ENCODE measurements at regions not wholly inside any gene's neighbourhood (a gene's known extent, or its start where the extent isn't known, plus 50 kb on each side); places are given as distances from the start of the nearest gene placed in this dataset.

DNA sequence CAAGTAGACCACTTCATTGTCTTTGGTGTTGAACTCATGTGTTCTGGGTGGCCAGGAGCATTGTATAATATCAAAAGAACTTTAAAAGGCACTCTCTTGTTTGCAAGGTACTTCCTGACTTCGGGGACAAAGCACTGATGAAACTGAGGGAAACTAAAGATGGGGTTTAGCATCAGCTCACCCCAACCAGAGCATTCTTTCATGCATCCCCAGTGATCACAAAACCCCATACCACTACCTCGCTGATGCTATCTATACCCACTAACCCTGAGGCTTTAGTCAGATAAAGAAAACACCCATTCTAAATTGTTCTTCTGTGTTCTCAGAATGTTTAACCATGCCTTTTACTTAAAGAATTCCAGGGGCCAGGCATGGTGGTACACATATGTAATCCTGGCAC lies 94.5 kb upstream of the DOCK9 start:
- DNase-seq, result no peak
- intact Hi-C loops (cut with DNase I), result no loop called here
- Histone ChIP-seq H3K27ac (peak overlapping the region in 3 of 4 donors; percentile 43 to 79 (median 78)), H3K27me3 (no peaks in the 10 kb centered on the region), H3K36me3 (no peaks in the 10 kb centered on the region), H3K4me3 (no peak overlapping the region), H3K4me1 (peaks cover 0 to 61% (median 20%) of the 10 kb centered on the region in 4 donors), H3K9me3 (peaks cover 0 to 6% (median 2%) of the 10 kb centered on the region in 4 donors)
- WGBS, 2 donors, result 70 to 71% methylated on average over 2 of the region's 2 CpGs
- no peak for TF ChIP-seq EP300 (IDR thresholded peaks at IDR 0.05)
- no peak for TF ChIP-seq POLR2A (IDR thresholded peaks at IDR 0.05)
- TF ChIP-seq, protein P1, sequence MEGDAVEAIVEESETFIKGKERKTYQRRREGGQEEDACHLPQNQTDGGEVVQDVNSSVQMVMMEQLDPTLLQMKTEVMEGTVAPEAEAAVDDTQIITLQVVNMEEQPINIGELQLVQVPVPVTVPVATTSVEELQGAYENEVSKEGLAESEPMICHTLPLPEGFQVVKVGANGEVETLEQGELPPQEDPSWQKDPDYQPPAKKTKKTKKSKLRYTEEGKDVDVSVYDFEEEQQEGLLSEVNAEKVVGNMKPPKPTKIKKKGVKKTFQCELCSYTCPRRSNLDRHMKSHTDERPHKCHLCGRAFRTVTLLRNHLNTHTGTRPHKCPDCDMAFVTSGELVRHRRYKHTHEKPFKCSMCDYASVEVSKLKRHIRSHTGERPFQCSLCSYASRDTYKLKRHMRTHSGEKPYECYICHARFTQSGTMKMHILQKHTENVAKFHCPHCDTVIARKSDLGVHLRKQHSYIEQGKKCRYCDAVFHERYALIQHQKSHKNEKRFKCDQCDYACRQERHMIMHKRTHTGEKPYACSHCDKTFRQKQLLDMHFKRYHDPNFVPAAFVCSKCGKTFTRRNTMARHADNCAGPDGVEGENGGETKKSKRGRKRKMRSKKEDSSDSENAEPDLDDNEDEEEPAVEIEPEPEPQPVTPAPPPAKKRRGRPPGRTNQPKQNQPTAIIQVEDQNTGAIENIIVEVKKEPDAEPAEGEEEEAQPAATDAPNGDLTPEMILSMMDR (IDR thresholded peaks at IDR 0.05), result no peak
- TF ChIP-seq POLR2AphosphoS5 (IDR thresholded peaks at IDR 0.05), result no peak

DNA sequence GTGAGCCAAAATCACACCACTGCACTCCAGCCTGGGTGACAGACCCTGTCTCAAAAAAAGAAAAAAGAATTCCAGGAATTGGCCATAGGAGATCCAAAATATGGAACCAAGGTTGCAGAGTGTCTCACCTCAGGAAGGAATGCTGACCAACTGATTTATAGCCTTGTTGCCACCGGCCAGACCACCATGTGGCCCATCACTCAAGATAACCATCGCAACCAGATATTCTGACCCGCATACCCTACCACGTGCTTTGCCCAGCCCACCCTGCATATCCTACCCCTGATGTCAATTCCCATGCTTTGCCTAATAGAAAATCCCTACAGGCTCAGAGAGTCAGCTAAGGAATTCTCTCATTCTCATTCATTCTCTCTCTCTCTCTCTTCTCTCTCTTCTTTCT lies 95.1 kb upstream of the DOCK9 start:
- no peak for DNase-seq
- no peaks in the 10 kb centered on the region for H3K27me3 ChIP-seq
- no peaks in the 10 kb centered on the region for H3K36me3 ChIP-seq
- no peak overlapping the region for H3K4me3 ChIP-seq
- peaks cover 0 to 6% (median 2%) of the 10 kb centered on the region in 4 donors for H3K9me3 ChIP-seq
- no peak for TF ChIP-seq POLR2AphosphoS5 (IDR thresholded peaks at IDR 0.05)
- TF ChIP-seq, protein P1 (IDR thresholded peaks at IDR 0.05), result no peak
- WGBS, 2 donors, result 86 to 94% methylated on average over 4 of the region's 4 CpGs
- H3K27ac ChIP-seq, result peak overlapping the region in 1 of 4 donors; percentile 79
- H3K4me1 ChIP-seq, result peaks cover 0 to 55% (median 14%) of the 10 kb centered on the region in 4 donors
- intact Hi-C loops (cut with DNase I), result no loop called here

DNA sequence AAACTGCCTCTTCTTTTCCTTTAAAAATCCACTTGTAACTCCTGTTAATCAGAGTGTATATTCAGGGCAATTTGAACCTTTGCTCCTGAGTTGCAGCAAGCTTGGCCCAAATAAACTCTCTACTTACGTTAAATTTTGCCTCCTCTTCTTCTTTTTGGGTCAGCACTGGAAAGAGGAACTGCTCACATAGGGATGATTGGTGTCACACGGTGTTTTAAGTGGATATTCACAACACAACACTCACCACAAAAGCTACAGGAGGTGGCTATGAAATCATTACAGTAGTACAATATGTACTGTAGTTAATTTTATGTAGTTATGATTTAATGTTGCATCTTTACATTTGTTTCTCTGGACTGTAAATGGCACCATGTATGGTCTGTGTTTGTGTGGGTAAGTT lies 96.8 kb upstream of the DOCK9 start:
- no peak overlapping the region for H3K4me3 ChIP-seq
- no peaks in the 10 kb centered on the region for H3K27me3 ChIP-seq
- H3K36me3 ChIP-seq, result no peaks in the 10 kb centered on the region
- intact Hi-C loops (cut with DNase I), result no loop called here
- peaks cover 0 to 50% (median 9%) of the 10 kb centered on the region in 4 donors for H3K4me1 ChIP-seq
- peak overlapping the region in 2 of 4 donors; percentile 44 to 66 for H3K27ac ChIP-seq
- no peak for TF ChIP-seq POLR2AphosphoS5 (IDR thresholded peaks at IDR 0.05)
- TF ChIP-seq EP300 (IDR thresholded peaks at IDR 0.05), result peak in 1 of 4 donors; percentile 48
- TF ChIP-seq, protein P1 (IDR thresholded peaks at IDR 0.05), result no peak
- TF ChIP-seq POLR2A (IDR thresholded peaks at IDR 0.05), result no peak
- H3K9me3 ChIP-seq, result peaks cover 0 to 6% (median 2%) of the 10 kb centered on the region in 4 donors
- DNase-seq, result no peak
- 70 to 86% methylated on average over 2 of the region's 2 CpGs for WGBS, 2 donors

DNA sequence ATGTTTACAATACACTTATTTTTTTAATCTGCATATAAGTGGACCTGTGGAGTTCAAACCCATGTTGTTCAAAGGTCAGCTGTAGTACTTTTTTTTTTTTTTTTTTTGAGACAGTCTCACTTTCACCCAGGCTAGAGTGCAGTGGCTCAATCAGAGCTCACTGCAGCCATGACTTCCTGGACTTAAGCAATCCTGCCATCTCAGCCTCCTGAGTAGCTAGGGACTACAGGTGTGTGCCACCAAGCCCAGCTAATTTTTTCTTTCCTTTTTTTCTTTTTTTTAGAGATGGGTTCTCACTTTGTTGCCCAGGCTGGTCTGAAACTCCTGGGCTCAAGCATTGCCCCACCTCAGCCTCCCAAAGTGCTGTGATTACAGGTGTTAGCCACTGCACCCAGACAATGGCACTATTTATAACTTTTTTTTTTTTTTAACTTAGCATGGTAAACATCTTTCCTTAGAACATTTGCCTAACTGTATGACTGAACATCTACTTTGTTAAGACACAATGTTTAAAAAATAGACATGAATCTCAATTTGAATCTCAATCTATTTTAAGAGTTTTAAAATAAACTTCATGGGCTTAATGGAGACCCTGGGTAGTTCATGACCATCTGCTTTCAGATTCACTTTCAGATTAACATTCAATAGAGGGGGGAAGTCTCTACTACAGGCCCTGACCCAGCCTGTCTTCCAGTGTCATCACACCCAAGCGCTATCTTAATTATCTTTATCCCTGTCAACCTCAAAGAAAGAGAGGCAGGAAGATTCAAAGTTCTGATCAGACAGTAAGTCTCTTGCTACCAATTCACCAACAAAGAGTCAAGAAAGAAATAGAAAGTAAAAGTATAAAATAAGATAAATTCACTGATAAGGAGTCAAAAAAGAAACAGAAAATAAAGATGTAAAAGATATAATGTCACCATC lies 97.7 kb upstream of the DOCK9 start:
- 73 to 90% methylated on average over 1 of the region's 1 CpG for WGBS, 2 donors
- H3K27ac ChIP-seq, result peak overlapping the region in 2 of 4 donors; percentile 44 to 66

More for the DNA sequence above, 97.7 kb upstream of the DOCK9 start:
- Histone ChIP-seq H3K4me1 (peaks cover 0 to 42% (median 7%) of the 10 kb centered on the region in 4 donors), H3K4me3 (no peak overlapping the region), H3K36me3 (no peaks in the 10 kb centered on the region), H3K9me3 (peaks cover 0 to 6% (median 2%) of the 10 kb centered on the region in 4 donors), H3K27me3 (no peaks in the 10 kb centered on the region)
- TF ChIP-seq, protein P1 (IDR thresholded peaks at IDR 0.05), result no peak
- no peak for TF ChIP-seq POLR2A (IDR thresholded peaks at IDR 0.05)
- TF ChIP-seq EP300 (IDR thresholded peaks at IDR 0.05), result no peak
- no peak for TF ChIP-seq POLR2AphosphoS5 (IDR thresholded peaks at IDR 0.05)
- intact Hi-C loops (cut with DNase I), result no loop called here
- no peak for DNase-seq
